Activated T-helper 2 cell treated with anti-CD3 and anti-CD28 coated beads, Interferon-gamma antibody, Interleukin-2, Interleukin-4, amounts not matched to agents 10 μg/mL and 5 μg/mL and 100 μg/mL, durations not matched to agents 14 hours and 24 hours and 36 hours (primary cell): ENCODE measurements at regions not wholly inside any gene's neighbourhood (a gene's known extent, or its start where the extent isn't known, plus 50 kb on each side); places are given as distances from the start of the nearest gene placed in this dataset.
"Not testable (repeated sequence)": the region's sequence is repeated elsewhere in the genome, so short reads cannot be mapped to it uniquely, and the experiment has no call there.

Source experiments
- DNase-seq: peaks from one replicate; pipeline ENCODE4 v3.0.0; 2021; ENCODE audit warnings: low spot score
- H3K27ac Mint-ChIP-seq: one replicate; pipeline ENCODE4 v1.8.0; 2021; ENCODE audit warnings: mixed read lengths
- H3K27me3 Mint-ChIP-seq: one replicate; pipeline ENCODE4 v1.8.0; 2021; ENCODE audit warnings: low read depth, mixed read lengths
- H3K36me3 Mint-ChIP-seq: one replicate; pipeline ENCODE4 v1.8.0; 2021; ENCODE audit warnings: low read depth, mixed read lengths
- H3K4me1 Mint-ChIP-seq: one replicate; pipeline ENCODE4 v1.8.0; 2021; ENCODE audit warnings: low read depth, mixed read lengths
- H3K4me3 Mint-ChIP-seq: one replicate; pipeline ENCODE4 v1.8.0; 2021; ENCODE audit warnings: low read depth, mild to moderate bottlenecking, moderate library complexity, mixed read lengths
- H3K9me3 Mint-ChIP-seq: one replicate; pipeline ENCODE4 v1.8.0; 2021; ENCODE audit warnings: mixed read lengths
- intact Hi-C: fragments of 100-400 bp; cut with micrococcal nuclease; formaldehyde crosslinking; loops from one replicate; pipeline ENCODE4 v1.15.1; 2023

DNA sequence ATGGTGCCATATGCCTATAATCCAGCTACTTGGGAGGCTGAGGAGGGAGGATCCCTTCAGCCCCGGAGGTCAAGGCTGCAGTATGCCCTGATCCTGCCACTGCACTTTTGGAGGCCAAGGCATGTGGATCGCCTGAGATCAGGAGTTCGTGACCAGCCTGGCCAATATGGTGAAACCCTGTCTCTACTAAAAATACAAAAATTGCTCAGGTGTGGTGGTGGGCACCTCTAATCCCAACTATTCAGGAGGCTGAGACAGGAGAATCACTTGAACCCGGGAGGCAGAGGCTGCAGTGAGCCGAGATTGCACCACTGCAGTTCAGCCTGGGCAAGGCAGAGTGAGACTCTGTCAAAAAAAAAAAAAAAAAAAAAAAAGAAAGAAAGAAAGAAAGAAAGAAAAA is 390.5 kb downstream of the CNTNAP3B start:
- H3K27me3 Mint-ChIP-seq, H3K27ac Mint-ChIP-seq, DNase-seq, H3K9me3 Mint-ChIP-seq, H3K36me3 Mint-ChIP-seq, intact Hi-C loops, H3K4me3 Mint-ChIP-seq, H3K4me1 Mint-ChIP-seq: not testable (repeated sequence)

- H3K27ac Mint-ChIP-seq, H3K9me3 Mint-ChIP-seq, H3K4me3 Mint-ChIP-seq, H3K4me1 Mint-ChIP-seq, H3K36me3 Mint-ChIP-seq, DNase-seq, H3K27me3 Mint-ChIP-seq, intact Hi-C loops: not testable (repeated sequence)
These were observed 430.0 kb downstream of the CNTNAP3B start for GRCh38 chr9:41699190-41699589.

- DNase-seq, intact Hi-C loops, H3K4me3 Mint-ChIP-seq, H3K4me1 Mint-ChIP-seq, H3K9me3 Mint-ChIP-seq, H3K27me3 Mint-ChIP-seq, H3K27ac Mint-ChIP-seq, H3K36me3 Mint-ChIP-seq: not testable (repeated sequence)
These were observed 432.1 kb downstream of the CNTNAP3B start for GRCh38 chr9:41697080-41697479.

DNA sequence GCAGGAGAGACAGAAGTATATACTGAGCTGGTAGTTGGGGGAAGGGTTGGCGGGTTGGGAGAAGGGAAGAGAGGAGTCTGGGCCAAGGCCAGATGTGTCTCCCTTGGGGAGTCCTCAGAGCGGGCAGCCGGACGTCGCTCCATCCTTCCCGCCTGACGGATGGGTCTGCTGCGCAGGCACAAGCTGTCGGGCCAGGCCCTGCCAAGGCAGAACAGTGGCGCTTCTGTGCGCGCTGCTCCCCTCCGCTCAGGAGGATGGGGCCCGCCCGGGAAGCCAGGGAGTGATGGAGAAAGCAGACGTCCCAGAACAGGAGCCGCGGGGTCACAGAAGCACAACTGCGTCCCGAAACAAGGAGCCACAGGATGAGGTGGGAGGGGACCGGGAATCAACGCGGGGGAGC is 449.9 kb downstream of the CNTNAP3B start:
- H3K27ac Mint-ChIP-seq, intact Hi-C loops: not testable (repeated sequence)

DNA sequence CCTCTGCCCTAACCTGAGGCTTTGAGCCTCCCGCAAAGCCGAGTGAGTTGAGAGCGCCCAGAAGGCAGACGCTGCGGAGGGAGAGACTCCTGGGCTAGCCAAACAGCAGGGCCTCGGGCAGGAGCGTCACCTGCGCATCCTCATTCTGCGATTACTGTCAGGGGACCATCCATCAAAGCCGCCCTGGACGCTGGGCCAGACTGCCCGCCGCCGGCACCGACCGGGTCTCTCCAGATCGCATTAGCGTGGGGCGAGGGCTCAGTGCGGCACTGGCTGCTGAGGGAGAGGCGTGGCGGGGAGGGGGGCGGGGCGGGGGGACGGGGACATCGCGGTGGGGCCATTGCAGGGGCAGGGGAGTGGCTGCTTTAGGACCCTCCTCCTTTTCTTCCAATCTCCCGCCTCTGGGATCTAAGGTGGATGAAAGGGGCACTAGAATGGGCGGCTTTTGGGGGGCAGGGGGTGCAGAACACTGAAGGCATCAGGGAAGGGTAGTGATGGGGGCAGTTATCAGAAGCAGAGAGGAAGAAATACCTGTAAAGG is 465.7 kb downstream of the CNTNAP3B start:
- H3K27ac Mint-ChIP-seq, H3K4me1 Mint-ChIP-seq, H3K36me3 Mint-ChIP-seq, H3K4me3 Mint-ChIP-seq, DNase-seq, H3K9me3 Mint-ChIP-seq, H3K27me3 Mint-ChIP-seq, intact Hi-C loops: not testable (repeated sequence)

More for the DNA sequence above, 449.9 kb downstream of the CNTNAP3B start:
- H3K4me3 Mint-ChIP-seq, H3K36me3 Mint-ChIP-seq, H3K27me3 Mint-ChIP-seq, H3K4me1 Mint-ChIP-seq, H3K9me3 Mint-ChIP-seq, DNase-seq: not testable (repeated sequence)

DNA sequence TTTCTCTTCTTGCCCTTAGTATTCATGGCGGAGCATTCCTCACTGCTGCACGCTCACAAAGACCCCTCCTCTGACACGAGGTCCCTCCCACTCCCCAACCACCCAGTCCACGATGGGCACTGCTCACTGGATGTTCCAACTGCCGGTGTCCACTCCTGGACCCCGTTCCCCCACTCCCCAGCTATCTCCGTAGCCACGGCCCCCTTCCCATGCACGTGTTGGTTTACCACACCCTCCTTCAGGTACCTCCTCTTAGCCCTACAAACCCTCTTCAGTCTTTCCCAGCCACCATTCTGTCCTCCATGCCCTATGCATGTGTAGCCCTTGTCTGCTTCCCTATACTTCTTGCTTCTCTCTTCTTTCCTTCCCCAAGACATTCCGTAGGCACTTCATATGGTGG is 469.6 kb upstream of the ZNG1F start:
- DNase-seq, H3K4me3 Mint-ChIP-seq, H3K4me1 Mint-ChIP-seq, H3K27ac Mint-ChIP-seq, H3K36me3 Mint-ChIP-seq, H3K9me3 Mint-ChIP-seq, intact Hi-C loops, H3K27me3 Mint-ChIP-seq: not testable (repeated sequence)

- H3K27ac Mint-ChIP-seq, intact Hi-C loops, H3K4me3 Mint-ChIP-seq, H3K36me3 Mint-ChIP-seq, H3K9me3 Mint-ChIP-seq, H3K4me1 Mint-ChIP-seq, H3K27me3 Mint-ChIP-seq, DNase-seq: not testable (repeated sequence)
These were observed 469.0 kb upstream of the ZNG1F start for GRCh38 chr9:41658116-41658515.

DNA sequence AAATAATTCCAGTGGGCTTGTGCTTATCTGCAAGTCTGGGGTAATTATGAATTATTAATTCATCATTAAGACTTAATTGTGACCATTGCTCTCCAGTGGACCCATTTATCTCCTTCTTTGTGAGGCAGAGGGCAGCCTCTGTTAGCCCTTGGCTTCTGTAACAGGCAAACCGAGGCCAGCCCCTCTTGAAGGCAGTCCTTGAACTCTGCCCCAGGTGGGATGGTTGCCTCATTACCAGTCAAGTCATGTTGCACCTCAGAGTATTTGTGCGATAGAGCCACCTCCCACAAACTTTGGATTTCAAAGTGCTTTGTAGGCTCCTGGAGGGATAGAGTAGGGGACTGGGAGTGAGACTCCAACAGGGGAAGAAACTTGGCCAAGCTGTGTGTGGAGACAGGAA is 468.0 kb upstream of the ZNG1F start:
- H3K4me1 Mint-ChIP-seq, H3K27me3 Mint-ChIP-seq, DNase-seq, H3K9me3 Mint-ChIP-seq, H3K36me3 Mint-ChIP-seq, H3K4me3 Mint-ChIP-seq, intact Hi-C loops, H3K27ac Mint-ChIP-seq: not testable (repeated sequence)

GRCh38 chr9:41655071-41655554 is 466.0 kb upstream of the ZNG1F start:
- H3K27ac Mint-ChIP-seq, intact Hi-C loops, H3K9me3 Mint-ChIP-seq, H3K36me3 Mint-ChIP-seq, H3K4me3 Mint-ChIP-seq, H3K27me3 Mint-ChIP-seq, H3K4me1 Mint-ChIP-seq, DNase-seq: not testable (repeated sequence)

GRCh38 chr9:41654349-41654748 is 465.2 kb upstream of the ZNG1F start:
- H3K4me1 Mint-ChIP-seq, intact Hi-C loops, DNase-seq, H3K4me3 Mint-ChIP-seq, H3K9me3 Mint-ChIP-seq, H3K27me3 Mint-ChIP-seq, H3K27ac Mint-ChIP-seq, H3K36me3 Mint-ChIP-seq: not testable (repeated sequence)

DNA sequence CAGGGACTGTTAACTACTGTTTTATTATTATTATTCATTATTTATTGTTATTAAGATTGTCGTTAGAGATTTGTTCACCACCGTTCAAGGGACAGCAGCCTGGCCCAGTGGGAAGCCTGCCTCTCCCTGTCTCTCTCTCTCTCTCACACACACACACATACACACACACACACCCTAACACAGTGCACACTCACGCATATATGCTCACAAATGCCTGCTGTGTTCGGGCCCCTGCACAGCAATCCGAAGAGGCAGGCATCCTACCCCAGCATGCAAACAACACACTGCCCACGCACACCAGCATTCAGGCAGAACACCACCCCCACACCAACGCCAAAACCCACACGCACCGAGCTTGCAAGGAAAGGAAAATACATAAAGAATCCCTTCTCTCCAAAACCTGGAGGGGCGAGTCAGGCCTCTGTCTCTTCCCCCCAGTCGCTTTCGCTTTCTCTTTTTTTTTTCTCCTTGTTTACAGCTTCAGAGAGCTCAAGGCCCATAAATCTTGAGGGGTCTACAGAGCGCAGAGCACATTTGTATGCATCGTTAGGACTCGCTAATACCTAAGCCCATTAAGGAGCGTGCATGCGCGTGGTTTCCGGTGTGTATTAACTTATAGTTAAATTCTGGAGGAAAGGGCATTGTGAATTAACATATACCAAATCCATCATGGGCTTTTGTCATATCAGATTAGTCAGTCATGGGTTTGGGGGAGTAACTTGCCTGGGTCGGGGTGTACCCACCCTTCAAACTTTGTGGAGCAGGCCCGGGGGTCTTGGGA is 464.6 kb upstream of the ZNG1F start:
- H3K9me3 Mint-ChIP-seq, H3K4me1 Mint-ChIP-seq, DNase-seq, H3K27ac Mint-ChIP-seq, H3K27me3 Mint-ChIP-seq, H3K36me3 Mint-ChIP-seq, intact Hi-C loops, H3K4me3 Mint-ChIP-seq: not testable (repeated sequence)

- H3K36me3 Mint-ChIP-seq, DNase-seq, H3K4me3 Mint-ChIP-seq, H3K9me3 Mint-ChIP-seq, H3K27me3 Mint-ChIP-seq, intact Hi-C loops, H3K4me1 Mint-ChIP-seq, H3K27ac Mint-ChIP-seq: not testable (repeated sequence)
These were observed 463.7 kb upstream of the ZNG1F start for GRCh38 chr9:41652800-41653199.

DNA sequence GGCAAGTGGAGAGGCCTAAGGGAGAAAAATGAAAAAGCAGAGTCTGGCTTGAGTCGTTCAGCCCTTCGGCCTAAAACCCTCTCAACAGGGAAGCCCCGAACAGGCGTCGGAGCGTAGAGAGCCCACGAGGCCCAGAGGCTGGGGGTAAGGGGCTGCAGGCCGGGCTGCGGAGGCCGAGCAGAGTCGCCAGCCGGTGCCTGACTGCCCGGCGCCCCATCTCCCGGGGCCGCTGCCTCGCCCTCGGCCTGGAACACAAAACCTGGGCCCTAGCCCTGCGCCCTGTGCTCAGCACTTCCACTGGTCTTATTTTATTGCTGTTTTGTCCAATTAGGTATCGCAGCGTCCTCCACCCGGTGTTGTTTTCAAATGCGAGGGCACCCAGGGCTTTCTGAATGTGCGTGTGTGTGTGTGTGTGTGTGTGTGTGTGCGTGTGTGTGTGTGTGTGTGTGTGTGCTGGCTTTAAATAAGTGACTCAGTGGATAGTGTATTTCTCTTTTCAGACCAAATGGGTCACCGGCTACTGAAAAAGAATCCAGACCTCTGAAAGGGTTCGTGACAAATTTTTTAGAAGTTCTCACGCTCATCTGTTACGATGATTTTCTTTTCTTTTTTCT is 463.1 kb upstream of the ZNG1F start:
- H3K4me1 Mint-ChIP-seq, H3K27me3 Mint-ChIP-seq, DNase-seq, H3K9me3 Mint-ChIP-seq, H3K36me3 Mint-ChIP-seq, H3K27ac Mint-ChIP-seq, intact Hi-C loops, H3K4me3 Mint-ChIP-seq: not testable (repeated sequence)
